Dendritic cell treated with granulocyte-macrophage colony-stimulating factor and Interleukin-4, amounts not matched to agents 40 ng/mL and 50 ng/mL, for 4 days (primary cell): ENCODE measurements at regions not wholly inside any gene's neighbourhood (a gene's known extent, or its start where the extent isn't known, plus 50 kb on each side); places are given as distances from the start of the nearest gene placed in this dataset.
"Not testable (repeated sequence)": the region's sequence is repeated elsewhere in the genome, so short reads cannot be mapped to it uniquely, and the experiment has no call there.

Source experiments
- H3K27ac Mint-ChIP-seq: one replicate; pipeline ENCODE4 v1.8.0; 2022; ENCODE audit warnings: mild to moderate bottlenecking, mixed read lengths
- H3K27me3 Mint-ChIP-seq: one replicate; pipeline ENCODE4 v1.8.0; 2022; ENCODE audit warnings: mild to moderate bottlenecking, mixed read lengths
- H3K36me3 Mint-ChIP-seq: one replicate; pipeline ENCODE4 v1.8.0; 2022; ENCODE audit warnings: low read depth, mixed read lengths
- H3K4me1 Mint-ChIP-seq: one replicate; pipeline ENCODE4 v1.8.0; 2022; ENCODE audit warnings: low read depth, mixed read lengths
- H3K4me3 Mint-ChIP-seq: one replicate; pipeline ENCODE4 v1.8.0; 2022; ENCODE audit warnings: mild to moderate bottlenecking, moderate library complexity, mixed read lengths
- H3K9me3 Mint-ChIP-seq: one replicate; pipeline ENCODE4 v1.8.0; 2022; ENCODE audit warnings: mixed read lengths
- intact Hi-C: fragments of 100-400 bp; cut with micrococcal nuclease; formaldehyde crosslinking; loops from one replicate; pipeline ENCODE4 v1.15.0; 2022

GRCh38 chr20:48224533-48225050 is 439.3 kb upstream of the SULF2 start:
- Mint-ChIP-seq H3K27me3 (peaks cover 1% of the 10 kb centered on the region), H3K4me3 (no peak overlapping the region), H3K9me3 (peaks cover 3% of the 10 kb centered on the region), H3K4me1 (no peaks in the 10 kb centered on the region), H3K27ac (no peak overlapping the region), H3K36me3 (no peaks in the 10 kb centered on the region)
- intact Hi-C loops, result no loop called here

- Mint-ChIP-seq H3K27me3 (peaks cover 1% of the 10 kb centered on the region), H3K9me3 (no peaks in the 10 kb centered on the region), H3K4me1 (no peaks in the 10 kb centered on the region), H3K4me3 (no peak overlapping the region), H3K27ac (no peak overlapping the region), H3K36me3 (no peaks in the 10 kb centered on the region)
- intact Hi-C loops, result no loop called here
Observed at GRCh38 chr20:48223715-48224114, 438.4 kb upstream of the SULF2 start.

- Mint-ChIP-seq H3K27ac (no peak overlapping the region), H3K9me3 (no peaks in the 10 kb centered on the region), H3K36me3 (no peaks in the 10 kb centered on the region), H3K4me1 (no peaks in the 10 kb centered on the region), H3K27me3 (peaks cover 1% of the 10 kb centered on the region), H3K4me3 (no peak overlapping the region)
- intact Hi-C loops, result no loop called here
Observed at GRCh38 chr20:48222595-48223180, 437.4 kb upstream of the SULF2 start.

GRCh38 chr20:48220033-48220633 is 434.9 kb upstream of the SULF2 start:
- no peaks in the 10 kb centered on the region for H3K27me3 Mint-ChIP-seq
- H3K4me1 Mint-ChIP-seq, result no peaks in the 10 kb centered on the region
- H3K36me3 Mint-ChIP-seq, result no peaks in the 10 kb centered on the region
- H3K9me3 Mint-ChIP-seq, result no peaks in the 10 kb centered on the region
- no peak overlapping the region for H3K4me3 Mint-ChIP-seq
- intact Hi-C loops, result no loop called here
- no peak overlapping the region for H3K27ac Mint-ChIP-seq

- H3K4me1 Mint-ChIP-seq, result no peaks in the 10 kb centered on the region
- H3K4me3 Mint-ChIP-seq, result no peak overlapping the region
- intact Hi-C loops, result no loop called here
- H3K9me3 Mint-ChIP-seq, result no peaks in the 10 kb centered on the region
- no peaks in the 10 kb centered on the region for H3K36me3 Mint-ChIP-seq
- H3K27me3 Mint-ChIP-seq, result no peaks in the 10 kb centered on the region
- no peak overlapping the region for H3K27ac Mint-ChIP-seq
Observed at GRCh38 chr20:48219306-48219705, 434.0 kb upstream of the SULF2 start.

- Mint-ChIP-seq H3K36me3 (no peaks in the 10 kb centered on the region), H3K4me1 (no peaks in the 10 kb centered on the region), H3K9me3 (no peaks in the 10 kb centered on the region), H3K4me3 (no peak overlapping the region), H3K27ac (no peak overlapping the region), H3K27me3 (no peaks in the 10 kb centered on the region)
- intact Hi-C loops, result no loop called here
Observed at GRCh38 chr20:48217190-48217589, 431.9 kb upstream of the SULF2 start.

- H3K27me3 Mint-ChIP-seq, result no peaks in the 10 kb centered on the region
- intact Hi-C loops, result no loop called here
- no peaks in the 10 kb centered on the region for H3K4me1 Mint-ChIP-seq
Observed at GRCh38 chr20:48215536-48215935, 430.3 kb upstream of the SULF2 start.

GRCh38 chr20:48214601-48215000 is 429.3 kb upstream of the SULF2 start:
- Mint-ChIP-seq H3K4me3 (no peak overlapping the region), H3K27me3 (no peaks in the 10 kb centered on the region), H3K36me3 (no peaks in the 10 kb centered on the region), H3K4me1 (no peaks in the 10 kb centered on the region), H3K9me3 (no peaks in the 10 kb centered on the region), H3K27ac (no peak overlapping the region)
- intact Hi-C loops, result no loop called here

More at GRCh38 chr20:48215536-48215935, 430.3 kb upstream of the SULF2 start:
- Mint-ChIP-seq H3K27ac (no peak overlapping the region), H3K36me3 (no peaks in the 10 kb centered on the region), H3K4me3 (no peak overlapping the region), H3K9me3 (no peaks in the 10 kb centered on the region)

GRCh38 chr20:48213635-48214034 is 428.4 kb upstream of the SULF2 start:
- H3K27ac Mint-ChIP-seq, H3K4me3 Mint-ChIP-seq, H3K9me3 Mint-ChIP-seq, H3K27me3 Mint-ChIP-seq, H3K4me1 Mint-ChIP-seq, H3K36me3 Mint-ChIP-seq, intact Hi-C loops: not testable (repeated sequence)

- H3K27ac Mint-ChIP-seq, result no peak overlapping the region
- intact Hi-C loops, result no loop called here
- no peaks in the 10 kb centered on the region for H3K9me3 Mint-ChIP-seq
- H3K4me3 Mint-ChIP-seq, result no peak overlapping the region
- no peaks in the 10 kb centered on the region for H3K36me3 Mint-ChIP-seq
- H3K4me1 Mint-ChIP-seq, result no peaks in the 10 kb centered on the region
- no peaks in the 10 kb centered on the region for H3K27me3 Mint-ChIP-seq
Observed at GRCh38 chr20:48212806-48213509, 427.7 kb upstream of the SULF2 start.

- intact Hi-C loops, result no loop called here
- no peaks in the 10 kb centered on the region for H3K4me1 Mint-ChIP-seq
- H3K27ac Mint-ChIP-seq, result no peak overlapping the region
- H3K4me3 Mint-ChIP-seq, result no peak overlapping the region
- H3K27me3 Mint-ChIP-seq, result no peaks in the 10 kb centered on the region
- H3K36me3 Mint-ChIP-seq, result no peaks in the 10 kb centered on the region
- no peaks in the 10 kb centered on the region for H3K9me3 Mint-ChIP-seq
Observed at GRCh38 chr20:48211847-48212246, 426.6 kb upstream of the SULF2 start.

- Mint-ChIP-seq H3K27me3 (no peaks in the 10 kb centered on the region), H3K4me1 (no peaks in the 10 kb centered on the region), H3K27ac (no peak overlapping the region), H3K36me3 (no peaks in the 10 kb centered on the region), H3K4me3 (no peak overlapping the region), H3K9me3 (no peaks in the 10 kb centered on the region)
- intact Hi-C loops, result no loop called here
Observed at GRCh38 chr20:48211238-48211637, 426.0 kb upstream of the SULF2 start.

- Mint-ChIP-seq H3K4me1 (no peaks in the 10 kb centered on the region), H3K9me3 (no peaks in the 10 kb centered on the region), H3K27ac (no peak overlapping the region), H3K36me3 (no peaks in the 10 kb centered on the region), H3K4me3 (no peak overlapping the region), H3K27me3 (no peaks in the 10 kb centered on the region)
- intact Hi-C loops, result no loop called here
Observed at GRCh38 chr20:48210111-48211027, 425.1 kb upstream of the SULF2 start.

- intact Hi-C loops, result no loop called here
- Mint-ChIP-seq H3K27me3 (no peaks in the 10 kb centered on the region), H3K27ac (no peak overlapping the region), H3K36me3 (no peaks in the 10 kb centered on the region), H3K9me3 (no peaks in the 10 kb centered on the region), H3K4me3 (no peak overlapping the region), H3K4me1 (no peaks in the 10 kb centered on the region)
Observed at GRCh38 chr20:48209102-48209501, 423.8 kb upstream of the SULF2 start.
